GM23338 (cell line): ENCODE measurements at regions not wholly inside any gene's neighbourhood (a gene's known extent, or its start where the extent isn't known, plus 50 kb on each side); places are given as distances from the start of the nearest gene placed in this dataset.

Experiments used
- ATAC-seq: fragments of 200-7000 bp; cut with Tn5 transposase; 3 replicates; pipeline ENCODE4 v1.9.1; 2020
- DNase-seq: peaks from one replicate; pipeline ENCODE4 v3.0.0-alpha.2; 2015; ENCODE audit warnings: low spot score
- H2AFZ ChIP-seq: fragments of 200-600 bp; sonication (generic); 2 replicates; pipeline ENCODE4 v1.8.0; 2016; ENCODE audit warnings: antibody characterized with exemption, mild to moderate bottlenecking, moderate library complexity
- H3F3A ChIP-seq: fragments of 200-600 bp; sonication (generic); replicated peaks from 2 replicates; pipeline ENCODE4 v1.8.0; 2017; ENCODE audit warnings: antibody characterized with exemption, mixed run types, low read depth
- H3K27ac ChIP-seq: fragments of 200-600 bp; sonication (generic); 2 replicates; pipeline ENCODE4 v1.6.1; 2016; ENCODE audit warnings: low read depth
- H3K27me3 ChIP-seq: fragments of 200-600 bp; sonication (generic); 2 replicates; pipeline ENCODE4 v1.8.0; 2016; ENCODE audit warnings: mild to moderate bottlenecking, mixed run types, moderate library complexity; ENCODE audit not compliant: insufficient read depth
- H3K36me3 ChIP-seq: fragments of 200-600 bp; sonication (generic); 2 replicates; pipeline ENCODE4 v1.8.0; 2016; ENCODE audit warnings: mild to moderate bottlenecking; ENCODE audit not compliant: insufficient read depth
- H3K4me1 ChIP-seq: fragments of 200-600 bp; sonication (generic); 2 replicates; pipeline ENCODE4 v1.8.0; 2016; ENCODE audit warnings: mild to moderate bottlenecking, moderate library complexity; ENCODE audit not compliant: insufficient read depth
- H3K4me2 ChIP-seq: fragments of 200-600 bp; sonication (generic); 2 replicates; pipeline ENCODE4 v1.7.1; 2017; ENCODE audit warnings: mixed run types
- H3K4me3 ChIP-seq: fragments of 200-600 bp; sonication (generic); 2 replicates; pipeline ENCODE4 v1.6.1; 2016; ENCODE audit warnings: mixed run types
- H3K79me2 ChIP-seq: fragments of 200-600 bp; sonication (generic); replicated peaks from 2 replicates; pipeline ENCODE4 v1.8.0; 2017; ENCODE audit warnings: mild to moderate bottlenecking; ENCODE audit not compliant: insufficient read depth
- H3K9me2 ChIP-seq: fragments of 200-600 bp; sonication (generic); 2 replicates; pipeline ENCODE4 v1.8.0; 2017; ENCODE audit not compliant: insufficient read depth
- H4K20me1 ChIP-seq: fragments of 200-600 bp; sonication (generic); replicated peaks from 2 replicates; pipeline ENCODE4 v1.8.0; 2017; ENCODE audit warnings: mild to moderate bottlenecking; ENCODE audit not compliant: insufficient read depth
- H3K27ac Mint-ChIP-seq: 2 replicates; pipeline ENCODE4 v1.8.0; 2020; ENCODE audit warnings: inconsistent platforms, mild to moderate bottlenecking, moderate library complexity, mixed read lengths
- H3K27me3 Mint-ChIP-seq: 3 replicates; pipeline ENCODE4 v1.8.0; 2022; ENCODE audit warnings: low read depth, mild to moderate bottlenecking, moderate library complexity, mixed read lengths, inconsistent platforms; ENCODE audit not compliant: insufficient read depth, poor library complexity
- H3K36me3 Mint-ChIP-seq: 3 replicates; pipeline ENCODE4 v1.8.0; 2021; ENCODE audit warnings: low read depth, mild to moderate bottlenecking, inconsistent platforms, moderate library complexity, mixed read lengths
- H3K4me1 Mint-ChIP-seq: 3 replicates; pipeline ENCODE4 v1.8.0; 2020; ENCODE audit warnings: mild to moderate bottlenecking, inconsistent platforms, mixed read lengths
- H3K4me3 Mint-ChIP-seq: 3 replicates; pipeline ENCODE4 v1.8.0; 2021; ENCODE audit warnings: moderate library complexity, mild to moderate bottlenecking, inconsistent platforms, mixed read lengths
- H3K9me3 Mint-ChIP-seq: 3 replicates; pipeline ENCODE4 v1.8.0; 2020; ENCODE audit warnings: moderate library complexity, mild to moderate bottlenecking, inconsistent platforms, mixed read lengths
- CTCF ChIP-seq, 2 experiments: fragments of 200-600 bp in 1 of 2; sonication (generic) in 1 of 2; conservative IDR thresholded peaks; 2 replicates each; pipeline versions ENCODE4 v1.5.1 to v1.6.1; 2016 to 2017; ENCODE audit warnings: antibody characterized with exemption in 2 of 2, low read depth in 2 of 2, mild to moderate bottlenecking in 2 of 2, moderate library complexity in 1 of 2
- ETS1 ChIP-seq: IDR thresholded peaks from 2 replicates; pipeline ENCODE4 v1.6.1; 2016; ENCODE audit warnings: antibody characterized with exemption
- REST ChIP-seq: IDR thresholded peaks from one replicate; pipeline ENCODE4 v1.6.1; 2018; ENCODE audit warnings: antibody characterized with exemption; ENCODE audit not compliant: unreplicated experiment
- STAT1 ChIP-seq: IDR thresholded peaks from one replicate; pipeline ENCODE4 v1.6.1; 2016; ENCODE audit warnings: antibody characterized with exemption; ENCODE audit not compliant: unreplicated experiment
- ZNF114 ChIP-seq: fragments of 250-450 bp; sonication (Bioruptor Pico); IDR thresholded peaks from 2 replicates; pipeline ENCODE4 v1.5.0; 2020; ENCODE audit warnings: mild to moderate bottlenecking, moderate library complexity
- ZNF331 ChIP-seq: fragments of 250-450 bp; sonication (Bioruptor Pico); IDR thresholded peaks from 2 replicates; pipeline ENCODE4 v1.5.0; 2020; ENCODE audit warnings: low read depth, mild to moderate bottlenecking, moderate library complexity

GRCh38 chr5:90054612-90055011, 354.9 kb downstream of the CETN3 start:
- Histone ChIP-seq H3K36me3 (no peaks in the 10 kb centered on the region), H2AFZ (no peak overlapping the region), H3K27me3 (no peaks in the 10 kb centered on the region), H4K20me1 (no peaks in the 10 kb centered on the region), H3F3A (no peaks in the 10 kb centered on the region), H3K4me2 (no peak overlapping the region), H3K4me3 (no peak overlapping the region), H3K4me1 (no peaks in the 10 kb centered on the region; the same call in 1 of the 2 replicates), H3K79me2 (no peaks in the 10 kb centered on the region), H3K27ac (no peak overlapping the region), H3K9me2 (no peaks in the 10 kb centered on the region)
- DNase-seq (no peak), ATAC-seq (no peak)
- Mint-ChIP-seq H3K4me1 (peaks cover 15% of the 10 kb centered on the region), H3K27ac (no peak overlapping the region), H3K36me3 (no peaks in the 10 kb centered on the region; the same call in 2 of the 3 replicates), H3K9me3 (no peaks in the 10 kb centered on the region), H3K27me3 (peaks cover 2% of the 10 kb centered on the region), H3K4me3 (no peak overlapping the region)
- TF ChIP-seq REST (no peak), STAT1 (no peak), CTCF (conservative IDR thresholded peaks at IDR 0.05; ENCODE audit: low read depth in 2 of 2) (no peak), ZNF331 (CRISPR knock-in tag) (no peak), ETS1 (no peak)

- no peaks in the 10 kb centered on the region for H3K79me2 ChIP-seq
- no peaks in the 10 kb centered on the region for H3K36me3 ChIP-seq
- no peaks in the 10 kb centered on the region for H3K27me3 ChIP-seq
- no peak for DNase-seq
- no peak for ATAC-seq
- H3F3A ChIP-seq, result no peaks in the 10 kb centered on the region
- no peaks in the 10 kb centered on the region for H3K9me2 ChIP-seq
- H3K4me2 ChIP-seq, result no peak overlapping the region
- H3K27ac ChIP-seq, result no peak overlapping the region
- Mint-ChIP-seq H3K9me3 (peaks cover 3% of the 10 kb centered on the region), H3K4me3 (no peak overlapping the region), H3K27me3 (peaks cover 2% of the 10 kb centered on the region), H3K4me1 (peaks cover 10% of the 10 kb centered on the region), H3K36me3 (peaks cover 3% of the 10 kb centered on the region), H3K27ac (no peak overlapping the region)
- H3K4me1 ChIP-seq, result no peaks in the 10 kb centered on the region; the same call in 1 of the 2 replicates
- no peak overlapping the region for H3K4me3 ChIP-seq
- no peaks in the 10 kb centered on the region for H4K20me1 ChIP-seq
- no peak overlapping the region for H2AFZ ChIP-seq
- no peak for TF ChIP-seq ZNF114 (CRISPR knock-in tag)
Observed at GRCh38 chr5:90051756-90052155, 357.8 kb downstream of the CETN3 start.
